PC-3 (cell line): ENCODE measurements at regions not wholly inside any gene's neighbourhood (a gene's known extent, or its start where the extent isn't known, plus 50 kb on each side); places are given as distances from the start of the nearest gene placed in this dataset.

Experiments
- CTCF ChIP-seq: fragments of 300-600 bp; sonication (generic); conservative IDR thresholded peaks from 2 replicates; pipeline ENCODE4 v1.5.1; 2017; ENCODE audit warnings: antibody characterized with exemption, low read depth, mild to moderate bottlenecking, low read length
- EZH2 ChIP-seq: fragments of 300-600 bp; sonication (generic); IDR thresholded peaks from one replicate; pipeline ENCODE4 v1.6.1; 2017; ENCODE audit warnings: antibody characterized with exemption, mild to moderate bottlenecking, low read length; ENCODE audit not compliant: unreplicated experiment

GRCh38 chrX:34503119-34503518 is 154.0 kb downstream of the TMEM47 start:
- no peak for TF ChIP-seq EZH2
- TF ChIP-seq CTCF: no peak
